ENCODE measurements at regions not wholly inside any gene's neighbourhood (a gene's known extent, or its start where the extent isn't known, plus 50 kb on each side); places are given as distances from the start of the nearest gene placed in this dataset.

DNA sequence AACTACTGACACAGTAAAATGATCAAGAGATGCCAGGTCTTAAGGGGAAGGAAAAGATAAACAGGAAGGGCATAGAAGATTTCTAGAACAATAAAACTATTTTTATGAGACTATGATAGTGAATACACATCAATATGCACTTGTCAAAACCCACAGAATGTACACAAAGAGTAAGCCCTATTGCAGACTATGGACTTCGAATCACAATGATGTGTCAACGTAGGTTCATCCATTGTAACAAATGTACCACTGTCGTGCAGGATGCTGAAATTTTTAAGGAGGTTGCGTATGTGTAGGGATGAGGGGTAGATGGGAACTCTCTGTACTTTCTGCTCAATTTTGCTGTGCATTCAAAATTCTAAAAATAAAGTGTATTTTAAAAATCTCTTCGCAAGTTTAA lies 171.9 kb downstream of the KLF12 start:
- TF ChIP-seq ZNF70 (CRISPR knock-in tag; IDR thresholded peaks at IDR 0.05), result no peak
- TF ChIP-seq CSDC2 (CRISPR knock-in tag; IDR thresholded peaks at IDR 0.05), result no peak
- TF ChIP-seq CREB5 (CRISPR knock-in tag; IDR thresholded peaks at IDR 0.05; ENCODE audit: low read depth), result no peak
- TF ChIP-seq BACH2 (CRISPR knock-in tag; IDR thresholded peaks at IDR 0.05; ENCODE audit: borderline replicate concordance), result no peak
